Ascending aorta (tissue), 2 donors: ENCODE measurements at regions not wholly inside any gene's neighbourhood (a gene's known extent, or its start where the extent isn't known, plus 50 kb on each side); places are given as distances from the start of the nearest gene placed in this dataset.

Experiments
- DNase-seq, 2 donors: peaks; one replicate each; pipeline ENCODE4 v3.0.0-alpha.2; 2019; ENCODE audit warnings: low spot score in 2 of 2
- H3K27ac ChIP-seq, 2 donors: fragments of 200-600 bp; sonication (generic); one replicate each; pipeline ENCODE4 v1.5.1; 2016 to 2017; ENCODE audit warnings: mild to moderate bottlenecking in 1 of 2
- H3K27me3 ChIP-seq: fragments of 200-600 bp; sonication (generic); one replicate; pipeline ENCODE4 v1.5.1; 2017
- H3K36me3 ChIP-seq, 2 donors: fragments of 200-600 bp; sonication (generic); one replicate each; pipeline ENCODE4 v1.5.1; 2016
- H3K4me1 ChIP-seq, 2 donors: fragments of 200-600 bp; sonication (generic); one replicate each; pipeline ENCODE4 v1.5.1; 2016 to 2017; ENCODE audit warnings: mild to moderate bottlenecking in 1 of 2
- H3K4me3 ChIP-seq, 2 donors: fragments of 200-600 bp; sonication (generic); one replicate each; pipeline ENCODE4 v1.5.1; 2016 to 2017; ENCODE audit warnings: mild to moderate bottlenecking in 1 of 2
- H3K9me3 ChIP-seq, 2 donors: fragments of 200-600 bp; sonication (generic); one replicate each; pipeline ENCODE4 v1.5.1; 2016
- intact Hi-C: fragments of 100-400 bp; cut with DNase I; formaldehyde crosslinking; loops from one replicate; pipeline ENCODE4 v1.15.1; 2023
- TF ChIP-seq, protein P1 (sequence below), 3 experiments: fragments of 200-600 bp in 2 of 3; fragments of 450-650 bp in 1 of 3; sonication (generic) in 2 of 3; IDR thresholded peaks; one replicate each; pipeline ENCODE4 v1.5.1; 2016 to 2019; ENCODE audit warnings: antibody characterized with exemption in 3 of 3, mild to moderate bottlenecking in 1 of 3, moderate library complexity in 1 of 3

DNA sequence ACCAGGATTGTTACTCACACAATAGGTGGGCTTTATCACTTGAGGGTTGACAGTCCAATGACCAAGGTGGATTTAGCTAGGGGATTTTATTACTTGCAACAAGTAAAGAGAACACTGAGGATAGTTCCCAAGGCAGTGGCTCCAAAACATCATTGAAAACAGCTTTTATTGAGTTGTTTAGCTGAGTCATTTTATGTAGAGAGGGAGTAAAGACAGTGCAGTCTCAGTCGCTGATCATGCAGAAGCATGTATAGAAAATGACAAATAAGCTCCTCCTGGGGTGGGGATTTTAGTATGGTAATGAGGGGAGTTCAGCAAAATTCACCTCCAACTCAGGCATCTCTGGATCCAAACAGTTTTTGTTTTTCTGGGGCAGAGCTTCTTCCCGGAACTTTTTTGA, 163.0 kb upstream of the CCDC179 start:
- no peaks in the 10 kb centered on the region for H3K4me1 ChIP-seq
- H3K27me3 ChIP-seq: no peaks in the 10 kb centered on the region
- DNase-seq: no peak
- TF ChIP-seq, protein P1, sequence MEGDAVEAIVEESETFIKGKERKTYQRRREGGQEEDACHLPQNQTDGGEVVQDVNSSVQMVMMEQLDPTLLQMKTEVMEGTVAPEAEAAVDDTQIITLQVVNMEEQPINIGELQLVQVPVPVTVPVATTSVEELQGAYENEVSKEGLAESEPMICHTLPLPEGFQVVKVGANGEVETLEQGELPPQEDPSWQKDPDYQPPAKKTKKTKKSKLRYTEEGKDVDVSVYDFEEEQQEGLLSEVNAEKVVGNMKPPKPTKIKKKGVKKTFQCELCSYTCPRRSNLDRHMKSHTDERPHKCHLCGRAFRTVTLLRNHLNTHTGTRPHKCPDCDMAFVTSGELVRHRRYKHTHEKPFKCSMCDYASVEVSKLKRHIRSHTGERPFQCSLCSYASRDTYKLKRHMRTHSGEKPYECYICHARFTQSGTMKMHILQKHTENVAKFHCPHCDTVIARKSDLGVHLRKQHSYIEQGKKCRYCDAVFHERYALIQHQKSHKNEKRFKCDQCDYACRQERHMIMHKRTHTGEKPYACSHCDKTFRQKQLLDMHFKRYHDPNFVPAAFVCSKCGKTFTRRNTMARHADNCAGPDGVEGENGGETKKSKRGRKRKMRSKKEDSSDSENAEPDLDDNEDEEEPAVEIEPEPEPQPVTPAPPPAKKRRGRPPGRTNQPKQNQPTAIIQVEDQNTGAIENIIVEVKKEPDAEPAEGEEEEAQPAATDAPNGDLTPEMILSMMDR (IDR thresholded peaks at IDR 0.05): no peak
- no peaks in the 10 kb centered on the region for H3K9me3 ChIP-seq
- H3K36me3 ChIP-seq: no peaks in the 10 kb centered on the region
- H3K4me3 ChIP-seq: no peak overlapping the region
- intact Hi-C loops: no loop called here
- no peak overlapping the region for H3K27ac ChIP-seq

DNA sequence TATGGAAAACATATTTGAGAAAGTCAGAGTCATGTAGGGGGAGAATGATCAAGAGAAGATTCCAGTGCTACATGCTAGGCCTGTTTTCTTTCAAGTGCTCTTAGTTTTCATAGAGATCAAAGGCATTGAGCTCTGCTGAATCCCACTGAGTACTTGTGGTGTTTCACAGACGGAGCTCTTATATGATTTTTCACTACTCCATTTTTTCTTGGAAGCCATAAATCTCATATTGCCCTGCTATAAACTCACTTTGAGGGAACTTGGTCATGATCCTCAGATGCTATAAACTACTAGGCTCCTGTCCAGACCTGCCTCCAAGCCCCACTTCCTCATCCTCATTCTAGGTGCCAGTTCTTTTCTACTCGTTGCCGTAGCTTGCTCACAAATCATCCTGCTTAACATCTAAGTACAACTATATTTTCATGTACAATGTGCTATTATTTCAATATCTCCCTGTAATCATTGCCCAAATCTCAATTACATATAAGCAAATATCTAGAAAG, 180.8 kb upstream of the CCDC179 start:
- no peak for DNase-seq
- intact Hi-C loops: no loop called here
- Histone ChIP-seq H3K9me3 (no peaks in the 10 kb centered on the region), H3K36me3 (no peaks in the 10 kb centered on the region), H3K27me3 (no peaks in the 10 kb centered on the region), H3K4me3 (no peak overlapping the region), H3K4me1 (no peaks in the 10 kb centered on the region), H3K27ac (no peak overlapping the region)
- TF ChIP-seq, protein P1 (IDR thresholded peaks at IDR 0.05): no peak

- Histone ChIP-seq H3K27me3 (no peaks in the 10 kb centered on the region), H3K9me3 (no peaks in the 10 kb centered on the region), H3K27ac (no peak overlapping the region), H3K4me3 (no peak overlapping the region), H3K36me3 (no peaks in the 10 kb centered on the region), H3K4me1 (no peaks in the 10 kb centered on the region)
- TF ChIP-seq, protein P1 (IDR thresholded peaks at IDR 0.05): no peak
- intact Hi-C loops: no loop called here
- DNase-seq: no peak
These were observed 198.4 kb upstream of the CCDC179 start for GRCh38 chr11:23058656-23059055.

GRCh38 chr11:23063276-23063675, 203.0 kb upstream of the CCDC179 start:
- H3K27me3 ChIP-seq: no peaks in the 10 kb centered on the region
- H3K27ac ChIP-seq: no peak overlapping the region
- TF ChIP-seq, protein P1 (IDR thresholded peaks at IDR 0.05): no peak
- H3K4me1 ChIP-seq: no peaks in the 10 kb centered on the region
- no peaks in the 10 kb centered on the region for H3K9me3 ChIP-seq
- no peaks in the 10 kb centered on the region for H3K36me3 ChIP-seq
- intact Hi-C loops: no loop called here
- no peak overlapping the region for H3K4me3 ChIP-seq
- no peak for DNase-seq

- H3K4me1 ChIP-seq: no peaks in the 10 kb centered on the region
- no peak for DNase-seq
- H3K9me3 ChIP-seq: no peaks in the 10 kb centered on the region
- H3K4me3 ChIP-seq: no peak overlapping the region
- H3K27ac ChIP-seq: no peak overlapping the region
- TF ChIP-seq, protein P1 (IDR thresholded peaks at IDR 0.05): no peak
- H3K36me3 ChIP-seq: no peaks in the 10 kb centered on the region
- no peaks in the 10 kb centered on the region for H3K27me3 ChIP-seq
- intact Hi-C loops: no loop called here
These were observed 218.2 kb upstream of the CCDC179 start for GRCh38 chr11:23078289-23078971.
